SJCRH30 (cell line): ENCODE measurements at regions not wholly inside any gene's neighbourhood (a gene's known extent, or its start where the extent isn't known, plus 50 kb on each side); places are given as distances from the start of the nearest gene placed in this dataset.
"Not testable (repeated sequence)": the region's sequence is repeated elsewhere in the genome, so short reads cannot be mapped to it uniquely, and the experiment has no call there.

ENCODE experiments used
- DNase-seq, 2 experiments: peaks; one replicate each; pipeline ENCODE4 v3.0.0-alpha.2; 2015 to 2020
- H3K27ac ChIP-seq: fragments of 250-450 bp; sonication (Bioruptor Pico); 2 replicates; pipeline ENCODE4 v1.5.1; 2020; ENCODE audit warnings: mild to moderate bottlenecking, moderate library complexity
- H3K27me3 ChIP-seq: fragments of 250-450 bp; sonication (Bioruptor Pico); 2 replicates; pipeline ENCODE4 v1.5.1; 2020; ENCODE audit warnings: mild to moderate bottlenecking, moderate library complexity
- H3K36me3 ChIP-seq: fragments of 250-450 bp; sonication (Bioruptor Pico); 2 replicates; pipeline ENCODE4 v1.5.1; 2020; ENCODE audit warnings: mild to moderate bottlenecking, moderate library complexity
- H3K4me1 ChIP-seq: fragments of 250-450 bp; sonication (Bioruptor Pico); 2 replicates; pipeline ENCODE4 v1.5.1; 2020; ENCODE audit warnings: mild to moderate bottlenecking, moderate library complexity
- H3K4me3 ChIP-seq: fragments of 250-450 bp; sonication (Bioruptor Pico); 2 replicates; pipeline ENCODE4 v1.5.1; 2020; ENCODE audit warnings: mild to moderate bottlenecking, moderate library complexity
- H3K9me3 ChIP-seq: fragments of 250-450 bp; sonication (Bioruptor Pico); replicated peaks from 2 replicates; pipeline ENCODE4 v1.5.1; 2020; ENCODE audit warnings: mild to moderate bottlenecking, moderate library complexity

DNA sequence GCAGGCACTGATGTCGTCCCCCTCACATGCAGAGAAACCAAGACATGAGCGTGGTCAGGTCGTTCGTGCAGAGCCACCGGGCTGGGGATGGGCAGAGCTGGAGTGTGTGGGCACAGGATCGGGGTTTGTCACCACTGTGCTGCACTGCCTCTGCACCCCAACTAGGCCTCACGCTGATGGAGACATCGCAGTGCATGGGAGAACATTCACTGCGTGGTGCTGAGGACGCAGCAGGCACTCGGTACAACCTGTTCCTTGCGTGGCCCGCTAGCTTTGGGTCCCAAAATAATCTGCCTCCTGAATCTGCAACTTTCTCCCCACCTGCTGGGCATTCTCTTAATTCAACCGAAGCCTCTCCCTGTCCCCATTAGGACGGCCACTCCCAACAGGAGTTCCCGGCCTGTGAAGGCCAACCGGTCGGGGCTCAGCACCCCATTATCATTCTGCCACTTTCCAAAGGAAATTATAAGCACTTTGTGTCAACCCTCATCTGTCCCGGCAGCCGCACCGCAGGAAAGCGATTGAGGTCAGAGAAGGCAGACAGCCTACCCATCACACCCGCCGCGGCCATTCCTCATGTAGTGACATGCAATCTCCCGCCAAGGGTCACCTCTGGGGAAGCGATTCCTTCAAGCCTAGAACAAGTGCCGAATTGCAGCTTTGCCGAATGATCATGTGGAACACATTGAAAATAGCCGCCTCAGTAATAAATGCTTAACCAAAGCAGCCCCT, 490.4 kb downstream of the MN1 start:
- no peak overlapping the region for H3K27ac ChIP-seq
- no peaks in the 10 kb centered on the region for H3K36me3 ChIP-seq
- no peaks in the 10 kb centered on the region for H3K9me3 ChIP-seq
- no peaks in the 10 kb centered on the region for H3K27me3 ChIP-seq
- no peak overlapping the region for H3K4me3 ChIP-seq
- no peak for DNase-seq
- H3K4me1 ChIP-seq: no peaks in the 10 kb centered on the region

DNA sequence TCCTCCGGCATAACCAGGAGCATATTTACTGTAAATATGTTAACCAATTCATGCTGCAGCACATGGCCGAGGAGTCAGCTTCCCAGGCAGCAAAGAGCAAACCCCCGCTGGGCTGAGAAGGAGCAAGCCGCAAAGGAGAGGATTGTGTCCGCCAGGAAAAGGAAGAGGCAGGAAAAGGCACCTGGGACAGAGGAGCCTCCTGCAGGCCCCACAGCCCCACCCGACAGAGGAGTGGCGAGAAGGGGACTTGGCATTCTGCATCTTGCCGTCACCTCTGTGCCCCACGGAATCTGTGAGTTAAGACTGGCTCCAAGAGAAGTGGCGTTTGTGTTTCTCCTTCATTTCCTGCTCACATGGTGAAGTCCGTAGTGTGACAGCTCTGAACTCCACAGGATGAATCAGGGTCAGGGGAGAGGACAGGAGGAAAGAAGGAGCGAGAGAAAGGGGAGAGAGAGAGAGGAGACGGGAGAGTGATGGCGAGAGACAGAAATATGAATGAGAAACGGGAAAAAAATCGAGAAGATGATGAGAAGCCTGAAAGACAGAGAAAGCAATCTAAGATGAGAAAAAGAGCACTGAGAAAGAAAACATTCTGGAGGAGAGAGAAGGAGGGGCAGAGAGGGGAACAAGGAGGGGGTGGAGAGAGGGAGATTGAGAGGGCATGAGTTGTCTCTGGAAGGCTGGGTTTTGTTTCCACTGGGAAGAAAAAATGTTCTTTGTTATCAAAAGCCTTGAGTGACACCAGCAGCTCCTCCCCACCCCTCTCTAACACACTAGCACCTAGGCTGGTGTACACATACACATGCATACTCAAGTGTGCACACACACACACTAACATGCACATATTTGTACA, 489.6 kb downstream of the MN1 start:
- DNase-seq: no peak
- Histone ChIP-seq H3K27me3 (no peaks in the 10 kb centered on the region), H3K4me3 (no peak overlapping the region), H3K4me1 (no peaks in the 10 kb centered on the region), H3K9me3 (no peaks in the 10 kb centered on the region), H3K36me3 (no peaks in the 10 kb centered on the region), H3K27ac (no peak overlapping the region)

DNA sequence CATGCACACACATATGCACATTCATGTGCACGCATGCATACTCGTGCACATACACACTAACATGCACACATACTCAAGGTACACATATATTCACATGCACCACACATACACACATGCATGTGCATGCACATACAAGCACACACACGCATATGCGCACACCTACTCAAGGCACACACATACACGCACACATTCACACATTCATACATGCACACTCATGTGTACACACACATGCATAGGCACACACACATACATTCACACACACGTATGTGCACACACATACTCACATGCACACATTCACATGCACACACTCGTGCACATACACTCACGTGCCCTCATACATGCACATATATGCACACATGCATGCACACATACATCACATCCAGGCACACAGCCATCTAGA, 489.0 kb downstream of the MN1 start:
- no peaks in the 10 kb centered on the region for H3K9me3 ChIP-seq

DNA sequence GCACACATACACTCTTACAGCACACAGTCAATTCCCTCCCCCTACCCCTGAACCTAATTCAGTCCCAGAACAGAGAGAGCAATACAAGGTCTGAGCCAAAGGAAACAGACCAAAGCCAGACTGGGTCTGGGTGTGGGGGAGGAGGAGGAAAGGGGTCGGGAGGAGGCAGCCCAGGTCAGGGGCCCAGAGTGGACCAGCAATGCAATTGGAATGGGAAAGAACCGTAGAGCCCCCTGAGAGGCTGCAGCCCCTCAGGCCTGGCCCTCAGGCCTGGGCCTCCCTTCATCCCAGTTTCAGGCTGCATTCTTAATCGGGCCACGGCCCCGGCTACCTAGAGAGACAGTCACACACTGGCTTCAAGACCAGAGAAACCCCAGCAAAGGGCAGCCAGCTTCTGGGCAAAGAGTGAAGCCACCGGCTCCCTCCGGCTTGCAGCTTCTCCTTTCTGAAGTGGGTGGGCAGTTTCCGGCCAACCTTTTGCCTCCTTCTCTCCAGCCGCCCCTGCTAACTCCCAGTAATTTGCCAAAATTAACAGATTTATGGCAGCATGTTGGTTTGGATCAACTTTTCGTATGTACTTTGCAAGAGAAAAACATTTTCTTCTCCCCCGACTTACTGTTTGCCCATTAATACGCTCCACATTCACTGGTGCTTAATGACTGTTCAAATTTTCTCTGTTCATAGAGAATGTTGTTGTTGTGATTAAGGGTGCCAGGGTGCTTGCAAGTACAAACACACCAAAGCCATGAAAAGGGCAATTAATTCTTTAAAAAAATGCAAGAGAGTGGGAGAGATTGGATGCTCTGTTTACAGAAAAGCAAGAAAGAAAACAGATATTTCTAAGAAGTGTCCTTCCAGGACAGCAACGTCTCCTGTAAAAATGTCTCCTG, 488.3 kb downstream of the MN1 start:
- Histone ChIP-seq H3K4me1 (no peaks in the 10 kb centered on the region), H3K9me3 (no peaks in the 10 kb centered on the region), H3K36me3 (no peaks in the 10 kb centered on the region), H3K27ac (no peak overlapping the region), H3K4me3 (no peak overlapping the region), H3K27me3 (no peaks in the 10 kb centered on the region)
- DNase-seq: no peak

More for the DNA sequence above, 489.0 kb downstream of the MN1 start:
- no peak overlapping the region for H3K4me3 ChIP-seq
- H3K27me3 ChIP-seq: no peaks in the 10 kb centered on the region
- no peak overlapping the region for H3K27ac ChIP-seq
- DNase-seq: no peak
- no peaks in the 10 kb centered on the region for H3K36me3 ChIP-seq
- H3K4me1 ChIP-seq: no peaks in the 10 kb centered on the region

DNA sequence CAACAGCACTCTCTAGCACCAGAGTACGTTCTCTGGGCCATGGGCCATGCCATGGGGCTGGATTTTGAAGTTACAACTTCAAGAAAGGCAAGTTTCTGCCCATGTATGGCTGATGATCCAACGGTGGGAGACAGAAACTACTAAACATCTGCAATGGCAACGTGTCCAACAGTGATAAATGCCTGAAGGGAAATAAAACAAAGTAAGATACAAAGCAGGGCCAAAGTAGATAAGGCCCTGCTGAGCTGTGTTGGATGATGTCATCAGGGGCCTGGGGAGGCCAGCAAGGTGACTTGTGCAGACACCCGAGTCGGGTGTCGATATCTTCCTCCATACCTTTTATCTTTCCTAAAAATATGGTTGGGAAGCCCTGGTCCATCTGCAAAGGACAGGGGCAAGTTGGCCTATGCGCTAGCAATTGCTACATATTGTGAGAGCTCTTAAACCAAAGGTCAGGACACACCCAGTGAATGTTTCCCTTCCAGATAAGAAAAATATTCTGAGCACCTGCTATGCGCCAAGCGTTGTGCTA, 487.2 kb downstream of the MN1 start:
- Histone ChIP-seq H3K27ac (no peak overlapping the region), H3K4me3 (no peak overlapping the region), H3K27me3 (no peaks in the 10 kb centered on the region), H3K36me3 (no peaks in the 10 kb centered on the region), H3K4me1 (no peaks in the 10 kb centered on the region), H3K9me3 (0 out of 2 replicates have a peak, but pooled peaks cover 3% of the 10 kb centered on the region)
- DNase-seq: no peak

DNA sequence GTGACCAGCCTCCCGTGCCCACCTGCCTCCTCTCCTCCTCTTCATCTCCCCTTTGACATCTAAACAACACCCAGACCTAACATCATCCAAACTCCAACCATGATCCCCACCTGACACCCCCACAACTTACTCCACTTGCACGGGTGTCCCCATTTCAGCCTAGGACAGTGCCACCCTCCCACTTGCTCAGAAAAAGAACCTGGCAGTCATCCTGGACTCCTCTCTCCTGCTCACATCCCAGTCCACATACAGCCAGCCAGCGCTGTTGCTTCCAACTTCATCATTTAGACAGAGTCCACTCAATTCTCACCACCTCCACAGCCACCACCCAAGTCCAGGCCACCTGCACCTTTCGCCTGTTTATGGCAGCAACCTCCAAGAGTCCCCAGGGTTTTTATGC, 485.7 kb downstream of the MN1 start:
- Histone ChIP-seq H3K27ac (no peak overlapping the region), H3K36me3 (no peaks in the 10 kb centered on the region), H3K4me3 (no peak overlapping the region), H3K4me1 (no peaks in the 10 kb centered on the region), H3K9me3 (0 out of 2 replicates have a peak, but pooled peaks cover 3% of the 10 kb centered on the region), H3K27me3 (no peaks in the 10 kb centered on the region)
- no peak for DNase-seq

DNA sequence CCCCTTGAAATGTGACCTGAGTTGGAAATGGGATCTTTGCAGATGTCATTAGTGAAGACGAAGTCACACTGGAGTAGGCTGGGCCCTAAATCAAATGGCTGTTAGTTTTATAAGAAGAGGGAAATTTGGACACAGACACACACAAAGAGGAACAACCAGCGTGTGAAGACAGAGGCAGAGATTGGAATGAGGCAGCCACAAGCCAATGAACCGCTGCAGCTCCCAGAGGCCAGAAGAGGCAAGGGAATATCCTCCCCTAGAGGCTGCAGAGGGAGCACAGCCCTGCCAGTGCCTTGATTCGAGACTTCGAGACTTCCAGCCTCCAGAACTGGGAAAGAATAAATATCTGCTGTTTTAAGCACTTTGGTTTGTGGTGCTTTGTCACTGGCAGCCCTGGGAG, 484.5 kb downstream of the MN1 start:
- Histone ChIP-seq H3K27me3 (no peaks in the 10 kb centered on the region), H3K27ac (no peak overlapping the region)
- peak in 1 of 2 experiments; percentile 23 for DNase-seq

DNA sequence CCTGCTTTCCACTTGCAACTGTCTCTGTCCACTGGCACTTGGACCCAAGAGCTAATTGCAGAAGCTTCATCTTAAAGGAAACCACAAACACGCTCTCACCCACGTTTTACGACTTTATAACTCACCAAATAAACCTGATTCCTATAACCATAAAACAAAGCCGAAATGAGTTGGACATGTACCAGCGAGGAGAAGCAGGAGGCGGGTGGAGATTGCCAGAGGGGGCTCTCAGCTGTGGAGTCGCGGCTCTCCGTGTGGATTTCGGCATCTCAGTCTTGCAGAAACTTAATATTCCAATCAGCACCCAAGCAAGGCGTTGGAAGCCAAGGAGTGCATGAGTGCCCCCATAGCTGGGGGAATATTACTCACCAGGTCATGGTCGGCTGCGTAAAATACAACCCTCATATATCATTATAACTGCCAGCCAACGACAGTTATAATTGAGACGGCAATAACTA, 483.6 kb downstream of the MN1 start:
- Histone ChIP-seq H3K9me3 (0 out of 2 replicates have a peak, but pooled peaks cover 3% of the 10 kb centered on the region), H3K4me3 (no peak overlapping the region), H3K27ac (no peak overlapping the region), H3K4me1 (no peaks in the 10 kb centered on the region), H3K27me3 (no peaks in the 10 kb centered on the region), H3K36me3 (no peaks in the 10 kb centered on the region)
- DNase-seq: no peak

More for the DNA sequence above, 484.5 kb downstream of the MN1 start:
- H3K36me3 ChIP-seq: no peaks in the 10 kb centered on the region
- 0 out of 2 replicates have a peak, but pooled peaks cover 3% of the 10 kb centered on the region for H3K9me3 ChIP-seq
- no peaks in the 10 kb centered on the region for H3K4me1 ChIP-seq
- H3K4me3 ChIP-seq: no peak overlapping the region

DNA sequence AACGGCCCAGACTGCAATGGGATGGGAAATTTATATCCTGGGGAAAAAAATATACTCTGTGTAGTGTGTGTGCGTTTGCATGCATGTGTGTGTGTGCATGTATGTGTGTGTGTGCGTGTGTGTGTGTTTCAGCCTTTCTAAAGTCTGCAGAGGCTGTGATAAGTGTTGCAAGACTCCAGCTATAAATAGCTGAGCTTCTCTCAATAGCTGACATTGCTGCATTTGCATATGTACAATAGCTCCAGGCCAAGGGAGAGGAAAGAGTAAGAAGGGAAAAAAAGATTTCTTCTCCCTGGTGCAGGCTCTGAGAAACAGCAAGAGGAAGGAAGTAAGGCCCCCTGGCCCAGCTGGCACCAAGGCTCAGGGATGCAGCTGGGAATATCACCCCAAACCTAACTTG, 483.0 kb downstream of the MN1 start:
- Histone ChIP-seq H3K27me3 (no peaks in the 10 kb centered on the region), H3K36me3 (no peaks in the 10 kb centered on the region), H3K4me3 (no peak overlapping the region), H3K27ac (no peak overlapping the region), H3K4me1 (no peaks in the 10 kb centered on the region), H3K9me3 (0 out of 2 replicates have a peak, but pooled peaks cover 3% of the 10 kb centered on the region)
- no peak for DNase-seq

DNA sequence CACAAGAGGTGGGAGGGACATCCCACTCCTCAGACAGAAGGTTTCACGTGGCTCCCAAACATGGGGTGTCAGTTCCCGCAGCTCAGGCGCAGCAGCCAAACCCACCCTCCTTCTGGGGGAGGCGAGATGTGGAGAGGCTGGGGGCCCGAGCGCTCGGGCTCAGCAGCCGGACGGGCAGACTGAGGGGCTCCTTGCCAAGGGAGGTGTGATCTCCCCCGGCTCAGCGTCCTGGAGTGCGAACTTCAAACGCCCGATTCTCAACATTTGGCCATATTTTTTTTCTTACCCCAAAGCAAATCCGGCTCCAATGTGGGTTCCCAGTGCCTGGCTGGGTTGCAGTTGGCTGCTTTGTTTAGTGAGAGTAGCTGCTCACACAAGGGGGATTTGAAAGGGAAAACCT, 477.9 kb downstream of the MN1 start:
- Histone ChIP-seq H3K27ac (no peak overlapping the region), H3K36me3 (no peaks in the 10 kb centered on the region), H3K4me1 (no peaks in the 10 kb centered on the region), H3K27me3 (no peaks in the 10 kb centered on the region), H3K4me3 (no peak overlapping the region), H3K9me3 (0 out of 2 replicates have a peak, but pooled peaks cover 3% of the 10 kb centered on the region)
- DNase-seq: no peak

DNA sequence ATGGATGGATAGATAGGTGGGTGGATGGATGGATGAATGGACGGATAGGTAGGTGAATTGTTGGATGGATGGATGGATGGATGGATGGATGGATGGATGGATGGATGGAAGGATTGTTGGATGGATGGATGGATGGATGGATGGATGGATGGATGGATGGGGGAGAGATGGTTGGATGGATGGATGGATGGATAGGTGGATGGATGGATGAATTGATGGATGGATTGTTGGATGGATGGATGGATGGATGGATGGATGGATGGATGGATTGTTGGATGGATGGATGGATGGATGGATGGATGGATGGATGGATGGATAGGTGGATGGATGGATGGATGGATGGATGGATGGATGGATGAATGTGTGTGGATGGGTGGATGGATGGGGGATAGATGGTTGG, 476.6 kb downstream of the MN1 start:
- not testable (repeated sequence) for H3K27ac ChIP-seq, DNase-seq, H3K27me3 ChIP-seq, H3K4me3 ChIP-seq, H3K9me3 ChIP-seq, H3K36me3 ChIP-seq, H3K4me1 ChIP-seq

DNA sequence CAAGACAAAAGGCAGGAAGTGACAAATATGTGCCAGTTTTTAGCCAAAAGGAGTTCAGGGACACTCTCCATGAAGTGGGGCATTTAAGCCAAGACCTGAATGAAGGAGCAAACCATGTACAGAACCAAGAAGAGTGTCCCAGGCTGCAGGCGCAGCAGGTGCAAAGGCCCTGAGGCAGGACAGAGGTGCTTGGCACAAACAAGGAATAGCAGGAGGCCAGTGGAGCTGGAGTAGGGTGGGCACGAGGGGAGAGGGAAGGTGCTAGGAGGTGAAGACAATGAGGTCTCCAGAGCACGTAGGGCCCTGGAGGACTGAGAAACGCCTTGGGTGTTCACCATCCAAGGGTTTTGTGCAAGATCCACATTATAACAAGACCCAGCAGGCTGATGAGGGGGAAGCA, 474.1 kb downstream of the MN1 start:
- no peaks in the 10 kb centered on the region for H3K27me3 ChIP-seq
- H3K27ac ChIP-seq: no peak overlapping the region
- DNase-seq: no peak

DNA sequence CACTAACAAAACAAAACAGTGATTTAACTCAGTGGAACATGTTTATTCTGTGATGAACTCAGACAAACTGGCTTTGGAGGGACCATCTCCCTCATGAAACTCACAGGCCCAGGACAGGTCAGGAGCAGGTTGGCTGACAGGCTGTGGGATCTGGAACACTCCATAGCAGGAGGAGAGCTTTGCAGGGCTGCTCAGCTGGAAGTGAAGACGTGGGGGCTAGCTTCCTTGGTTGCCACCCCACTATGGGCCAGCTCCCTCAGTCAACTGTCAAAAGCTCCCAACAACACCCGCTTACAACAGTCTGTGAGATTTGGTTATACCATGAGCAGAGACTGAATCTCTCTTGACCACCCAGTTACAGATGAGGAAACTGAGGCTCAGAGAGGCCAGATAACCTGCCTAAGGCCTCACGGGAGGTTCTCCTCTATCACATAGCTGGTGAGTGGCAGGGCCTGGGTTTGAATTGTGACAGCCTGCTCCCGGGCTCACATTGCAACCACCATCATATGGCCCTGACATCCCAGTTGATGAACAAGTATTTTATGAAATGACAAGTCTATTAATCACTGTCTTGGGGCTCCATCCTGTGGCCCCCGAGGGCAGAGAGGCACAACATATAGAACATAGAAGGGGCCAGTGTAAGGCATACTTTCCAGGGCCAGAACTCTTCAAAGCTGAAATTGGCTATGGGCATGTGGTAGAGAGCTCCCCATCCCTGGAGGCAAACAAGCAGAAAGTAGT, 473.4 kb downstream of the MN1 start:
- no peak for DNase-seq
- H3K4me3 ChIP-seq: no peak overlapping the region
- no peaks in the 10 kb centered on the region for H3K27me3 ChIP-seq
- no peak overlapping the region for H3K27ac ChIP-seq
- H3K36me3 ChIP-seq: no peaks in the 10 kb centered on the region
- 0 out of 2 replicates have a peak, but pooled peaks cover 2% of the 10 kb centered on the region for H3K4me1 ChIP-seq
- H3K9me3 ChIP-seq: no peaks in the 10 kb centered on the region

More for the DNA sequence above, 474.1 kb downstream of the MN1 start:
- H3K36me3 ChIP-seq: no peaks in the 10 kb centered on the region
- no peaks in the 10 kb centered on the region for H3K9me3 ChIP-seq
- H3K4me3 ChIP-seq: no peak overlapping the region
- H3K4me1 ChIP-seq: 0 out of 2 replicates have a peak, but pooled peaks cover 2% of the 10 kb centered on the region
